Thyroid gland (tissue), 4 donors: ENCODE measurements at regions not wholly inside any gene's neighbourhood (a gene's known extent, or its start where the extent isn't known, plus 50 kb on each side); places are given as distances from the start of the nearest gene placed in this dataset.

Source experiments
- DNase-seq, 2 donors: peaks; one replicate each; pipeline ENCODE4 v3.0.0-alpha.2; 2019
- H3K27ac ChIP-seq, 3 donors: fragments of 200-600 bp; sonication (generic); 1 replicate in 2 of 3; 2 replicates in 1 of 3; pipeline ENCODE4 v1.5.1; 2016 to 2019; ENCODE audit warnings: mild to moderate bottlenecking in 1 of 3, moderate library complexity in 1 of 3
- H3K27me3 ChIP-seq: fragments of 200-600 bp; sonication (generic); one replicate; pipeline ENCODE4 v1.5.1; 2019
- H3K36me3 ChIP-seq, 2 donors: fragments of 200-600 bp; sonication (generic); one replicate each; pipeline ENCODE4 v1.5.1; 2016 to 2019
- H3K4me1 ChIP-seq, 2 donors: fragments of 200-600 bp; sonication (generic); one replicate each; pipeline ENCODE4 v1.5.1; 2017 to 2019
- H3K4me3 ChIP-seq, 3 donors: fragments of 200-600 bp; sonication (generic); replicated peaks in 1 of 3; 1 replicate in 2 of 3; 2 replicates in 1 of 3; pipeline ENCODE4 v1.5.1; 2016; ENCODE audit warnings: mild to moderate bottlenecking in 1 of 3
- H3K9me3 ChIP-seq: fragments of 200-600 bp; sonication (generic); one replicate; pipeline ENCODE4 v1.5.1; 2017
- POLR2A ChIP-seq, 2 donors: fragments of 450-650 bp; IDR thresholded peaks; one replicate each; pipeline ENCODE4 v1.6.1; 2017; ENCODE audit warnings: antibody characterized with exemption in 2 of 2, mild to moderate bottlenecking in 2 of 2, moderate library complexity in 1 of 2
- WGBS, 2 donors: methylation state at CpG; one replicate each; pipeline ENCODE4 v1.1.5; 2017; 5-methylcytosine and 5-hydroxymethylcytosine counted together
- intact Hi-C: fragments of 100-400 bp; cut with DNase I; formaldehyde crosslinking; loops from one replicate; pipeline ENCODE4 v1.15.1; 2023
- TF ChIP-seq, protein P1 (sequence below), 6 experiments: fragments of 200-600 bp in 3 of 6; fragments of 450-650 bp in 3 of 6; sonication (generic) in 3 of 6; IDR thresholded peaks; one replicate each; pipeline ENCODE4 v1.5.1; 2016 to 2019; ENCODE audit warnings: antibody characterized with exemption in 6 of 6, mild to moderate bottlenecking in 2 of 6, inconsistent platforms in 1 of 6, moderate library complexity in 1 of 6

DNA sequence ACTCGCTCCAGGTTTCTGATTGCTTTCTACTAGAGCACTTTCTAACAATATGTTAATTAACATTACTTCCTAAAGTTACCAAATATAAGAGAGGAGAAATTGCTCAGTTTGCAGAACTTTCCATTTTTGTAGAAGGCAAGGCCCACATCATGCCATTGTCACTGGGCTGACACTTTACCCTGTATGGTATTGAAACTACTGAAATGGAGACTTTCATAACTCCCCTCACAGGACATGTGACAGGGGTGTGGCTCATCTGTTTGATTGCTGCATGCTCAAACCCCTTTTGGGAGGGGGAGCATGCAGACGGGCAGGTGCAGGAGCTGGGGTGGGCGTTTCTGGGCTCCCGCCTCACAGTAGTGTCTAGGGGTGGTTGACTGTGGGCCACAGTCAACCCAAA is 206.3 kb upstream of the GHR start:
- no peaks in the 10 kb centered on the region for H3K9me3 ChIP-seq
- no peaks in the 10 kb centered on the region for H3K27me3 ChIP-seq
- DNase-seq, result no peak
- WGBS, 2 donors, result 92 to 93% methylated on average over 3 to 4 of the region's 4 CpGs
- no peaks in the 10 kb centered on the region for H3K36me3 ChIP-seq
- no peak overlapping the region for H3K4me3 ChIP-seq
- no peaks in the 10 kb centered on the region for H3K4me1 ChIP-seq
- intact Hi-C loops, result no loop called here
- TF ChIP-seq POLR2A (IDR thresholded peaks at IDR 0.05), result no peak
- TF ChIP-seq, protein P1, sequence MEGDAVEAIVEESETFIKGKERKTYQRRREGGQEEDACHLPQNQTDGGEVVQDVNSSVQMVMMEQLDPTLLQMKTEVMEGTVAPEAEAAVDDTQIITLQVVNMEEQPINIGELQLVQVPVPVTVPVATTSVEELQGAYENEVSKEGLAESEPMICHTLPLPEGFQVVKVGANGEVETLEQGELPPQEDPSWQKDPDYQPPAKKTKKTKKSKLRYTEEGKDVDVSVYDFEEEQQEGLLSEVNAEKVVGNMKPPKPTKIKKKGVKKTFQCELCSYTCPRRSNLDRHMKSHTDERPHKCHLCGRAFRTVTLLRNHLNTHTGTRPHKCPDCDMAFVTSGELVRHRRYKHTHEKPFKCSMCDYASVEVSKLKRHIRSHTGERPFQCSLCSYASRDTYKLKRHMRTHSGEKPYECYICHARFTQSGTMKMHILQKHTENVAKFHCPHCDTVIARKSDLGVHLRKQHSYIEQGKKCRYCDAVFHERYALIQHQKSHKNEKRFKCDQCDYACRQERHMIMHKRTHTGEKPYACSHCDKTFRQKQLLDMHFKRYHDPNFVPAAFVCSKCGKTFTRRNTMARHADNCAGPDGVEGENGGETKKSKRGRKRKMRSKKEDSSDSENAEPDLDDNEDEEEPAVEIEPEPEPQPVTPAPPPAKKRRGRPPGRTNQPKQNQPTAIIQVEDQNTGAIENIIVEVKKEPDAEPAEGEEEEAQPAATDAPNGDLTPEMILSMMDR (IDR thresholded peaks at IDR 0.05), result no peak
- H3K27ac ChIP-seq, result no peak overlapping the region

DNA sequence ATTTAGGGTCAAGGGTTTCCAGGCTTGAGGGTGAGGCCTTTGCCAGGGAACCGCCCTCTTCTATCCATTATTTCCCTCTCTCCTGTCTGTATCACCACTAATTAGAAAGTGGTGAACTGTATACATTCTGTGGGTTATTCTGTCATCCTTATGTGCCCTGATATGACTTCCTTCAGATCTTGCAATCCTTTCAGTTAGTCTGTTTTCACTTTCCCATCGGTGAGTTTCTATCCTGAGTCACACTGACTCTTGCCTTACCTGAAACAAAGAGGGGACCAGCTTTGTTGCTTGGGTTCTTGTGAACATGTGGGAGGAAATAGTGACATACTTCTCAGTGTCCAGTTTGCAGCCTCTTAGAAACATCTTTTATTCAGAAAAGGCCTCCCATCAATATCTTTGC is 205.4 kb upstream of the GHR start:
- H3K27me3 ChIP-seq, result no peaks in the 10 kb centered on the region
- H3K4me3 ChIP-seq, result no peak overlapping the region
- H3K4me1 ChIP-seq, result no peaks in the 10 kb centered on the region
- TF ChIP-seq, protein P1 (IDR thresholded peaks at IDR 0.05), result no peak
- no peak for TF ChIP-seq POLR2A (IDR thresholded peaks at IDR 0.05)
- no peaks in the 10 kb centered on the region for H3K36me3 ChIP-seq
- WGBS, 2 donors, result 94 to 96% methylated on average over 2 of the region's 2 CpGs
- no peaks in the 10 kb centered on the region for H3K9me3 ChIP-seq
- H3K27ac ChIP-seq, result no peak overlapping the region
- intact Hi-C loops, result no loop called here
- no peak for DNase-seq

DNA sequence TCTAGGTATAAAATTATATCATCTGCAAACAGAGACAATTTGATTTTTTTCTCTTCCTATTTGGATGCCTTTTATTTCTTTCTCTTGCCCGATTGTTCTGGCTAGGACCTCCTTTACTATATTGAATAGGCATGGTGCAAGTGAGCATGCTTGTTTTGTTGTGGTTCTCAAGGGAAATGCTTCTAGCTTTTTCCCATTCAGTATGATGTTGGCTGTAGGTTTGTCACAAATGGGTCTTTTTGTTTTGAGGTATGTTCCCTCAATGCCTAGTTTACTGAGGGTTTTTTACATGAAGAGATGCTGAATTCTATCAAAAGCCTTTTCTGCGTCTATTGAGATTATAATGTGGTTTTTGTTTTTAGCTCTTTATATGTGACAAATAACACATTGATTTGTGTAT is 198.2 kb upstream of the GHR start:
- Histone ChIP-seq H3K36me3 (no peaks in the 10 kb centered on the region), H3K27ac (no peak overlapping the region), H3K27me3 (no peaks in the 10 kb centered on the region), H3K4me3 (no peak overlapping the region), H3K9me3 (no peaks in the 10 kb centered on the region), H3K4me1 (no peaks in the 10 kb centered on the region)
- DNase-seq, result no peak
- intact Hi-C loops, result no loop called here
- 79 to 95% methylated on average over 2 of the region's 2 CpGs for WGBS, 2 donors
- TF ChIP-seq POLR2A (IDR thresholded peaks at IDR 0.05), result no peak
- TF ChIP-seq, protein P1 (IDR thresholded peaks at IDR 0.05), result no peak

DNA sequence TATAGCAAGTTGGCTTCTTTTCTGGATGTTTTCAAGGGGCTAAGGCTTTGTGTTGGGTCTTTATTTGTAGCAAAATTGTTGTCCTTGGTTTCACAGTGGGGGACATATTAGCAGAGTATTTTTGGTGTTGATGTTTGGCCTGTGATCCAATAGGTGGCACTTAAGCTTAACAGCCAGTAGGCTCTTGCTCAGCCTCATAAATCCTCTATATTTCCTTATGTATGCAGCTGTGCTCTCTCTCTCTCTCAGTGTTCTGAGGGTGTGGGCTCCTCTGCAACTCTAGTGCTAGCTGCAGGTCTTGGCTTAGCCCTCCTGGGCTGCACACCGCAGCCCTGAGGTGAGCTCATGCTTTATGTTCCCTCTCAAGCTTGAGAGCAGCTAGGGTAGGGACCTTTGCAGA is 195.0 kb upstream of the GHR start:
- no peaks in the 10 kb centered on the region for H3K9me3 ChIP-seq
- H3K27ac ChIP-seq, result no peak overlapping the region
- no peaks in the 10 kb centered on the region for H3K36me3 ChIP-seq
- intact Hi-C loops, result no loop called here
- no peak overlapping the region for H3K4me3 ChIP-seq
- H3K4me1 ChIP-seq, result no peaks in the 10 kb centered on the region
- TF ChIP-seq POLR2A (IDR thresholded peaks at IDR 0.05), result no peak
- TF ChIP-seq, protein P1 (IDR thresholded peaks at IDR 0.05), result no peak
- no peaks in the 10 kb centered on the region for H3K27me3 ChIP-seq
- DNase-seq, result no peak
- 67 to 100% methylated on average over 1 of the region's 1 CpG for WGBS, 2 donors

DNA sequence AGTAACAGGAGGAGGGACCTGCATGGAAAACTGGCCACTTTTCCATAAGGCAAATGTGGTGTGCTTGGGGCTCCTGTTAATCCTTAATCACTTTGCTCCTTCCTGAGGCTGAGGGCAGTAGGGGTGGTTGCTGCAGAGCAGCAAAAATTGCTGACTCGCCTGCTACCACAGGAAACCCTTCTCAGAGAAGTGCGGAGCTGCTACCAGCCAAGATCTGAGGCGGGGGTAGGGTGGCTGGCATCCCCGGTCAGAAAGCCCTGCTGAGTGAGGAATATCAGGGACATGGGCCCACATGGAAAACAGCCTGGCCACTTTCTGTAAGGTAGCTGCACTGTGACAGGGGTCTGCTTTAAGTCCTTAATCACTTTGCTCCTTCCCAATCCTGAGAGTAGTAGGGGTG is 192.4 kb upstream of the GHR start:
- Histone ChIP-seq H3K27me3 (no peaks in the 10 kb centered on the region), H3K9me3 (no peaks in the 10 kb centered on the region), H3K27ac (no peak overlapping the region), H3K4me1 (no peaks in the 10 kb centered on the region), H3K36me3 (no peaks in the 10 kb centered on the region), H3K4me3 (no peak overlapping the region)
- intact Hi-C loops, result no loop called here
- no peak for DNase-seq
- WGBS, 2 donors, result 74 to 100% methylated on average over 1 to 4 of the region's 4 CpGs
- TF ChIP-seq POLR2A (IDR thresholded peaks at IDR 0.05), result no peak
- TF ChIP-seq, protein P1 (IDR thresholded peaks at IDR 0.05), result no peak
